Heart right ventricle (tissue), 16 donors: ENCODE measurements at regions not wholly inside any gene's neighbourhood (a gene's known extent, or its start where the extent isn't known, plus 50 kb on each side); places are given as distances from the start of the nearest gene placed in this dataset.

Experiments used
- ATAC-seq, 8 donors: fragments of 200-7000 bp; cut with Tn5 transposase; one replicate each; pipeline ENCODE4 v1.9.1; 2020; ENCODE audit warnings: mild to moderate bottlenecking in 8 of 8, moderate library complexity in 8 of 8, moderate number of reproducible peaks in 1 of 8
- DNase-seq, 2 donors: peaks; one replicate each; pipeline ENCODE4 v3.0.0-alpha.2; 2020
- H3K27ac ChIP-seq, 10 donors: fragments of 200-600 bp; sonication (generic) in 2 of 10; one replicate each; pipeline versions ENCODE4 v1.5.0 to v1.8.0; 2020 to 2022; ENCODE audit warnings: mild to moderate bottlenecking in 3 of 10
- H3K27me3 ChIP-seq, 7 donors: fragments of 200-600 bp; one replicate each; pipeline ENCODE4 v1.8.0; 2021 to 2022; ENCODE audit warnings: mild to moderate bottlenecking in 2 of 7
- H3K36me3 ChIP-seq, 9 donors: fragments of 200-600 bp; sonication (generic) in 1 of 9; one replicate each; pipeline versions ENCODE4 v1.5.0 to v1.8.0; 2020 to 2022; ENCODE audit warnings: mild to moderate bottlenecking in 2 of 9
- H3K4me1 ChIP-seq, 9 donors: fragments of 200-600 bp; sonication (generic) in 1 of 9; one replicate each; pipeline versions ENCODE4 v1.5.0 to v1.8.0; 2020 to 2022; ENCODE audit warnings: mild to moderate bottlenecking in 4 of 9
- H3K4me3 ChIP-seq, 10 donors: fragments of 200-600 bp; sonication (generic) in 2 of 10; one replicate each; pipeline versions ENCODE4 v1.5.0 to v1.8.0; 2020 to 2022; ENCODE audit warnings: mild to moderate bottlenecking in 7 of 10, moderate library complexity in 2 of 10
- H3K9me3 ChIP-seq, 11 donors: fragments of 200-600 bp in 10 of 11; sonication (generic) in 2 of 11; one replicate each; pipeline versions ENCODE4 v1.5.0 to v1.8.0; 2013 to 2022; ENCODE audit warnings: mild to moderate bottlenecking in 2 of 11, control low read depth in 1 of 11, moderate library complexity in 1 of 11
- CTCF ChIP-seq, 9 donors: fragments of 200-600 bp; sonication (generic) in 2 of 9; IDR thresholded peaks; one replicate each; pipeline versions ENCODE4 v1.5.0 to v1.8.0; 2021 to 2022; ENCODE audit warnings: antibody characterized with exemption in 9 of 9, mild to moderate bottlenecking in 5 of 9, moderate library complexity in 1 of 9
- whole genome bisulfite sequencing, 2 donors: extraction: QIAGEN DNeasy Blood & Tissue Kit; methylation state at CpG; one replicate each; pipeline ENCODE4 v1.1.7; 2013; ENCODE audit warnings: inconsistent platforms in 1 of 2; 5-methylcytosine and 5-hydroxymethylcytosine counted together
- intact Hi-C, 10 donors: fragments of 100-400 bp; cut with DNase I; formaldehyde crosslinking; loops; one replicate each; pipeline versions ENCODE4 v1.11.1 to v1.14.2; 2022
- donor health status: Arrhythmogenic right ventricular cardiomyopathy.
- donor health status: ischemic (EF 13 %, LVEDD 7.1; RV severe dilation, severe dysfunction).
- donor health status: healthy with polysubstance abuse.
- donor health status: DM: no; HTN: yes; CAD: no.
- donor health status: DM: no; HTN: no; CAD: no.
- donor health status: ischemic (EF 25% LVEDD 6.9; RV normal size, moderate dysfunction).
- donor health status: ischemic (EF 25% LVEDD 5.7; RV mildly dilated, moderate dysfunction).
- donor health status: healthy.
- donor health status: DM: yes; HTN: yes; CAD: no.
- donor health status: Ischemic cardiomyopathy.
- donor health status: ischemic (EF 35%, LVEDD 5.7; RV mildly dilated, moderate dysfunction).
- donor health status: nonischemic (EF 11% LVEDD 7.7; RV severe dilation, severe dysfunction).
- donor health status: DM: yes; HTN: yes; CAD: no.
- donor health status: PGD.
- donor health status: ischemic (EF 29% LVEDD 5.4; RV normal size, mild dysfunction).
- donor health status: nonischemic (EF 23%, LVEDD 6.1; RV moderate dilation, normal function).

GRCh38 chr2:235240574-235240973 lies 253.3 kb upstream of the AGAP1 start:
- DNase-seq: no peak
- no peak overlapping the region for H3K27ac ChIP-seq
- H3K4me1 ChIP-seq: peaks cover 0 to 11% (median 0%) of the 10 kb centered on the region in 9 donors
- peaks cover 0 to 16% (median 0%) of the 10 kb centered on the region in 7 donors for H3K27me3 ChIP-seq
- no peak for ATAC-seq
- no peaks in the 10 kb centered on the region for H3K36me3 ChIP-seq
- WGBS, 2 donors: 75 to 91% methylated on average over 5 of the region's 5 CpGs
- no peaks in the 10 kb centered on the region for H3K9me3 ChIP-seq
- intact Hi-C loops: no loop called here
- TF ChIP-seq CTCF (IDR thresholded peaks at IDR 0.05): no peak
- H3K4me3 ChIP-seq: no peak overlapping the region

- H3K4me1 ChIP-seq: no peaks in the 10 kb centered on the region
- DNase-seq (no peak), ATAC-seq (peak in 1 of 8 donors; percentile 64)
- intact Hi-C loops: no loop called here
- WGBS, 2 donors: 64 to 66% methylated on average over 8 of the region's 8 CpGs
- peaks cover 0 to 20% (median 0%) of the 10 kb centered on the region in 7 donors for H3K27me3 ChIP-seq
- H3K27ac ChIP-seq: peak overlapping the region in 1 of 10 donors; percentile 15
- no peaks in the 10 kb centered on the region for H3K9me3 ChIP-seq
- no peak overlapping the region for H3K4me3 ChIP-seq
- TF ChIP-seq CTCF (IDR thresholded peaks at IDR 0.05): no peak
- no peaks in the 10 kb centered on the region for H3K36me3 ChIP-seq
These were observed 249.3 kb upstream of the AGAP1 start for GRCh38 chr2:235244255-235245220.

- peaks cover 0 to 23% (median 6%) of the 10 kb centered on the region in 7 donors for H3K27me3 ChIP-seq
- no peak for TF ChIP-seq CTCF (IDR thresholded peaks at IDR 0.05)
- DNase-seq (no peak), ATAC-seq (no peak)
- H3K9me3 ChIP-seq: no peaks in the 10 kb centered on the region
- H3K4me1 ChIP-seq: no peaks in the 10 kb centered on the region
- no peak overlapping the region for H3K4me3 ChIP-seq
- WGBS, 2 donors: 91 to 93% methylated on average over 1 of the region's 1 CpG
- intact Hi-C loops: no loop called here
- no peaks in the 10 kb centered on the region for H3K36me3 ChIP-seq
- no peak overlapping the region for H3K27ac ChIP-seq
These were observed 246.8 kb upstream of the AGAP1 start for GRCh38 chr2:235247001-235247400.

- H3K4me1 ChIP-seq: no peaks in the 10 kb centered on the region
- DNase-seq (no peak), ATAC-seq (peak in 6 of 8 donors; percentile 51 to 89 (median 72))
- no peak overlapping the region for H3K4me3 ChIP-seq
- H3K27me3 ChIP-seq: peaks cover 0 to 21% (median 3%) of the 10 kb centered on the region in 7 donors
- H3K27ac ChIP-seq: peak overlapping the region in 1 of 10 donors; percentile 17
- intact Hi-C loops: no loop called here
- H3K36me3 ChIP-seq: no peaks in the 10 kb centered on the region
- H3K9me3 ChIP-seq: no peaks in the 10 kb centered on the region
- no peak for TF ChIP-seq CTCF (IDR thresholded peaks at IDR 0.05)
- 22 to 27% methylated on average over 5 of the region's 5 CpGs for WGBS, 2 donors
These were observed 238.2 kb upstream of the AGAP1 start for GRCh38 chr2:235255693-235256092.
